Activated CD4-positive, alpha-beta T cell treated with anti-CD3 and anti-CD28 coated beads, Interleukin-2, amount 50 U/mL, for 1 hour (primary cell): ENCODE measurements at regions not wholly inside any gene's neighbourhood (a gene's known extent, or its start where the extent isn't known, plus 50 kb on each side); places are given as distances from the start of the nearest gene placed in this dataset.

Source experiments
- DNase-seq: peaks from one replicate; pipeline ENCODE4 v3.0.0-alpha.2; 2020

- DNase-seq, result no peak
These were observed 394.0 kb upstream of the KLF4 start for GRCh38 chr9:107883496-107884124.

GRCh38 chr9:107881626-107882300 is 392.2 kb upstream of the KLF4 start:
- no peak for DNase-seq

GRCh38 chr9:107878462-107878861 is 388.9 kb upstream of the KLF4 start:
- DNase-seq, result no peak

- no peak for DNase-seq
These were observed 386.0 kb upstream of the KLF4 start for GRCh38 chr9:107875571-107875980.

GRCh38 chr9:107874591-107875369 is 385.2 kb upstream of the KLF4 start:
- no peak for DNase-seq

GRCh38 chr9:107874137-107874536 is 384.6 kb upstream of the KLF4 start:
- no peak for DNase-seq

- DNase-seq, result no peak
These were observed 383.1 kb upstream of the KLF4 start for GRCh38 chr9:107872457-107873192.

GRCh38 chr9:107870927-107871680 is 381.5 kb upstream of the KLF4 start:
- DNase-seq, result no peak

GRCh38 chr9:107870221-107870620 is 380.7 kb upstream of the KLF4 start:
- no peak for DNase-seq

GRCh38 chr9:107869111-107869510 is 379.5 kb upstream of the KLF4 start:
- DNase-seq, result no peak

- no peak for DNase-seq
These were observed 378.6 kb upstream of the KLF4 start for GRCh38 chr9:107868186-107868585.

- DNase-seq, result no peak
These were observed 378.2 kb upstream of the KLF4 start for GRCh38 chr9:107867738-107868137.

GRCh38 chr9:107866711-107867311 is 377.2 kb upstream of the KLF4 start:
- DNase-seq, result no peak

- no peak for DNase-seq
These were observed 373.8 kb upstream of the KLF4 start for GRCh38 chr9:107863396-107863795.

- DNase-seq, result no peak
These were observed 373.3 kb upstream of the KLF4 start for GRCh38 chr9:107862881-107863280.

GRCh38 chr9:107862323-107862722 is 372.8 kb upstream of the KLF4 start:
- no peak for DNase-seq

GRCh38 chr9:107861075-107861474 is 371.5 kb upstream of the KLF4 start:
- no peak for DNase-seq

GRCh38 chr9:107858260-107858659 is 368.7 kb upstream of the KLF4 start:
- DNase-seq, result no peak

GRCh38 chr9:107856633-107857032 is 367.1 kb upstream of the KLF4 start:
- DNase-seq, result no peak

GRCh38 chr9:107855164-107855563 is 365.6 kb upstream of the KLF4 start:
- DNase-seq, result no peak

- no peak for DNase-seq
These were observed 363.9 kb upstream of the KLF4 start for GRCh38 chr9:107853461-107853860.

GRCh38 chr9:107852891-107853290 is 363.3 kb upstream of the KLF4 start:
- DNase-seq, result no peak
